ENCODE measurements at regions not wholly inside any gene's neighbourhood (a gene's known extent, or its start where the extent isn't known, plus 50 kb on each side); places are given as distances from the start of the nearest gene placed in this dataset.

DNA sequence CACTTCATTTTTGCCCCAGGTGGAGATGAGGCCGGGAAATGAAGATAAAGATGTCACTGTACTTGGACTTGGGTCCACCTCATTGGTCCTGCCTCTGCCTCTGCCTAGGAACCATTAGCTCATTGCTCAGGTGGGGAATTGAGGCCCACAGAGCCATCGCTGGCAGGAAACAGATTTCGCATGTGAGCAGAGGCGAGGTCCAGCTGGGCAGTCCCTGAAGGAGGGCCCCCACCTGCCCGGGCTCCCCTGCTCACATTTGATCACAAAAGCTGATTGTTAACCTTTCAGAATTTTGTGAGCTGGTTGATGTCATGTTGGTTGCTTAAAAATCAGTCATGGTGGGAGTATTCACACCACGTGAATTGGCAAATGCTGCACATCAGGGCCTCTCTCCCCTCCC is 273.8 kb upstream of the MVB12B start:
- in situ Hi-C loops (cut with MboI; ENCODE audit: low pct_unique_long_range_greater_than_20kb, low sequenced_read_pairs, unreplicated experiment) = no loop called here

DNA sequence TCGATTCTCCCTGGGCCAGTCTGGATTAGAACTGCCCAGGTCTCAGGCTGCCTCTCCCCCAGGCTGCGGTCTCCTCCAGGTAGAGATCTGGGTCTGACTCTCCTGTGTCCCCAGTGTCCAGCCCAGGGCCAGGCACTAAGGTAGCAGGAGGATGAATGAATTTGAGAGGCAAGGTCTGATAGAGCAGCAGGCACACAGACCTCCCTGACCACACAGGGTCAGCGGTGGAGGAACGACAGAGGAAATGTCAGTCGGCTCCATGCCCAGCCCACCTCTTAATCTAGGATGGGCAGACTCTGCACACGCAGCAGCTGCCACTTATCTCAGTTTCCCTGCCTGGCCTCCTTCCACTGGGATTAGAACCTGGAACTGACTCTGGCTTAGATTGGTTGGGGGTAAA is 272.7 kb upstream of the MVB12B start:
- no peak for TF ChIP-seq CTCF (IDR thresholded peaks at IDR 0.05; ENCODE audit: extremely low read depth, insufficient read depth, missing control alignments)
- in situ Hi-C loops (cut with MboI; ENCODE audit: low pct_unique_long_range_greater_than_20kb, low sequenced_read_pairs, unreplicated experiment) = no loop called here
- no peak for DNase-seq (ENCODE audit: low spot score)

More for the DNA sequence above, 273.8 kb upstream of the MVB12B start:
- TF ChIP-seq CTCF (IDR thresholded peaks at IDR 0.05; ENCODE audit: extremely low read depth, insufficient read depth, missing control alignments) = no peak
- no peak for DNase-seq (ENCODE audit: low spot score)

- no peak for TF ChIP-seq CTCF (IDR thresholded peaks at IDR 0.05; ENCODE audit: extremely low read depth, insufficient read depth, missing control alignments)
- no peak for DNase-seq (ENCODE audit: low spot score)
Measured at GRCh38 chr9:126055381-126055985, 271.1 kb upstream of the MVB12B start.

DNA sequence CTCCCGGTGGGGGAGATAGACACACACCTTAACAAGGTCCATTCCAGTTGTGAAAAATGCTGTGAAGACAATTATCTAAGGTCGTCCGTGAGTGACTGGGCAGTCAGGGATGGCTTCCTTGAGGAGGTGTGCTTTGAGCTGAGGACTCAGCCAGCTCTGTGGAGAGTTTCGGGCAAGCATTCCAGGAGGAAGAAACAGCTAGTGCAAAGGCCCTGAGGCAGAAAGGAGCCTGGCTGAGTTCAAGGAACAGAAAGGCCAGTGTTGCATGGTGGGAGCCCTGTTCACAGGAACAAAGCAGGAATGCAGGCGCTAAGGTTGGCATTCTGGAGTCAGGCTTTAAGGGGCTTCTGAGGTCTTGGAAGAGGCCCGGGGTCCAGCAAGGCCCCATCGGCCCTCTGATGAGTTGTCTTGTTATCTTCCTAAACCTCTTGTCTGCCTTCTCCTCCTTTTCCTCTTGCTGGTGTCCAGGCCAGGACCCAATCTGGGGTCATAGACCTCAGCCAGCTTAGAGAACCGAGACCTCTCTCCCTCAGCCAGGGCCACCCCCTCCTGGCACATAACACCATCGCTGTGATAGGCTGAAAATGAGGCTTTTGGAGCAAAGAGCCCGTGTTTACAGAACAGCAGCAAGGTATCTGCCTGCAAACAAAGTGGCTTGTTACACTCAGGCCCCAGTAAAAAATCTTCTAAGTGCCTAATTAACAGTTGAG is 270.2 kb upstream of the MVB12B start:
- TF ChIP-seq CTCF (IDR thresholded peaks at IDR 0.05; ENCODE audit: extremely low read depth, insufficient read depth, missing control alignments) = no peak
- in situ Hi-C loops (cut with MboI; ENCODE audit: low pct_unique_long_range_greater_than_20kb, low sequenced_read_pairs, unreplicated experiment) = no loop called here
- DNase-seq (ENCODE audit: low spot score) = no peak

More at GRCh38 chr9:126055381-126055985, 271.1 kb upstream of the MVB12B start:
- in situ Hi-C loops (cut with MboI; ENCODE audit: low pct_unique_long_range_greater_than_20kb, low sequenced_read_pairs, unreplicated experiment) = no loop called here

DNA sequence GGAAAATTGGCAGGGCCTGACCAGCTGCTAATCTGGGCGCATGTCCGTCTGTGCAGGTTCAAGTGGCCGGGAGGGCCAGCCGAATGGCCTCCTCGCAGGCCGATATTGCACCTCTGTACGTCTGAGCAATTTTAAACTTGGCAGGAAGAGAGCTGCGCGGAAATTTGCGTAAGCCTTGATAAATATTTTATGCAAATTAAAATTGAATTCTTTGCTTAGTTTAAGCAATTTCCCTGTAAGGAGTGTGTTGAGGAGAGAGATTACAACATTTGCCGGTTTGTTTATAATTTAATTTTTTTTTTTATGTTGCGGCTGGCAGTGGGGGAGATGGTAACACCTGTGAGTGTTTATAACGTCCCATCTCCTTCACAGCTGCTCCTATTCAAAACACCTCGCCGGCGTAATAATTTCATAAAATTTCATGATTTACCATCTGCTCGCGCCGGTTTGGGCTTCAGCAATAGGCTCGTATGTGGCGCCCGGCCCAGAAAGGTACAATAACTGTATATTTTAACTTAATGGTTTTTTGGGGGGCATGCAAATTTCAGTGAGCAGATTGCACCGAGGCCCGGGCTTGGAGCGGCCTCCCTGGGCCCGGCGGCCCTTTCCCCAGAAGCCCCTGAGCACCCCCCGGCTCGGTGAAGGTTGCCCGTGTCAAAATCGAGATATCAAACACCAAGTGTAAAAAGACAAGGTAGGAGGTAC is 269.4 kb upstream of the MVB12B start:
- no peak for DNase-seq (ENCODE audit: low spot score)
- no peak for TF ChIP-seq CTCF (IDR thresholded peaks at IDR 0.05; ENCODE audit: extremely low read depth, insufficient read depth, missing control alignments)
- in situ Hi-C loops (cut with MboI; ENCODE audit: low pct_unique_long_range_greater_than_20kb, low sequenced_read_pairs, unreplicated experiment) = no loop called here

GRCh38 chr9:126058011-126058531 is 268.6 kb upstream of the MVB12B start:
- no peak for DNase-seq (ENCODE audit: low spot score)
- in situ Hi-C loops (cut with MboI; ENCODE audit: low pct_unique_long_range_greater_than_20kb, low sequenced_read_pairs, unreplicated experiment) = no loop called here
- no peak for TF ChIP-seq CTCF (IDR thresholded peaks at IDR 0.05; ENCODE audit: extremely low read depth, insufficient read depth, missing control alignments)
